ENCODE measurements at regions not wholly inside any gene's neighbourhood (a gene's known extent, or its start where the extent isn't known, plus 50 kb on each side); places are given as distances from the start of the nearest gene placed in this dataset.
A peak's percentile ranks its signal among the peaks of the same experiment; 100 is the strongest.
"Not testable (repeated sequence)": the region's sequence is repeated elsewhere in the genome, so short reads cannot be mapped to it uniquely, and the experiment has no call there.

DNA sequence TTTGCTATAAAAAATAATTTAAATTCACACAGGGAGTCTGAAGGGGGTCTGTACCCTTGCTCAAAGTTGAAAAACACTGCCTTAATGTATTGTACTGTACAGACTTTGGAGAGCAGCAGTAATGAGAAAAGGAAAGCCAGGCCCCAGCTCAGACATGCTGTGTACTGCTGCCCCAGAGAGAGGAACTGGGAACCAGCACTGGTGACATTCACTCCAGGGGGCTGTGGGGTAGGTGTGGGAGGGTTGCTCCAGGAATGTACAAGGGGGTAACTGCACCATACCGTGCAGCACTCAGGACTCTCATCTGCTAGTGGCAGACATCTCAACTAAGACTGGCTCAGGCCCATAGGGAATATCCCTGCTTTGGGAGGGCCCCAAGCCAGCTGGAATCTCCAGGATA is 146.0 kb upstream of the RMP24 start:
- DNase-seq, result peak in 1 of 51 donors; percentile 3

DNA sequence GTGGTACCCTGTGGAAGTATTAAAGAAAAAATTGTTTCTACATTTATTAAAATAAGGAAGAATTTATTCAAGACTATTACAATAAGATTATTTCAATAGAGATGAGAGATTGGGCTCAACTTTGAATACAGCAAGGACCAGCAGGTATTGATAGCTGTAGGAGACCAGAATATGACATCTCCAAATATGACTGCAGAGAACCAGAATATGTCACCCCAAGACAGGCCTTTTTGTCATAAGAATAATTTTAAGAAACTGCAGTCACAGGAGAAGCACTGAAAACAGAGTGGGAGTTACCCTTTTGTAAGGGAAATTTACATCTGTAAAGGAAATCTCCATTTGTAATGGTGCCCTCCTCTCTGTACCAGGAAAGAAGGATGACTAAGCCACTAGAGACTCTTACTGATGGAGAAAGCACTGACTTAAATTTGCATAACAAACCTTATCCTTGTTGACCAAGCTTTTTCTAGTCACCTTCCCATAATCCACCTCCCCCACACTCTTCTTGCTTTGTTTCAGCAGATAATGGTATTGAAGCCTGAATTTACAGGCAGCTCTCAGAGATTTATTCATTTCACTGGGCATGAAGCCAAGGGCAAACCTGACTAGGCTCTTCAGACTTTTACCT is 145.1 kb upstream of the RMP24 start:
- peak in 1 of 51 donors; percentile 53 for DNase-seq

DNA sequence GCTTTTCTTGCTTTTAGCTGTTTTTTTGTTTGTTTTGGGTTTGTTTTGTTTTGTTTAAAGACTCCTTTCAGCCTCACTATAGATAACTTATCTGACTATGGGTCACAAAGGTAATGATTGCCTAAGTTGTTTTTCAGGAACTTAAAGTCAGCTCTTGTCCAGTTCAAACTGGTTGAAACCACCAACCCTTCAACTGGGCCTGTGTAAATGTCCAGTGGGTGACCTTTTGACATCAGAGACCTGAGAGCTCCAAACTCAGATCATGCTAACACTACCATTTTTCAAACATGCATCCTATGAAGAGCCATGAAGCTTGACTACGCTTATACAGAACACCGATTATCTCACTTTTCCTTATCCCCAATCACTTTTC is 144.6 kb upstream of the RMP24 start:
- no peak for DNase-seq

DNA sequence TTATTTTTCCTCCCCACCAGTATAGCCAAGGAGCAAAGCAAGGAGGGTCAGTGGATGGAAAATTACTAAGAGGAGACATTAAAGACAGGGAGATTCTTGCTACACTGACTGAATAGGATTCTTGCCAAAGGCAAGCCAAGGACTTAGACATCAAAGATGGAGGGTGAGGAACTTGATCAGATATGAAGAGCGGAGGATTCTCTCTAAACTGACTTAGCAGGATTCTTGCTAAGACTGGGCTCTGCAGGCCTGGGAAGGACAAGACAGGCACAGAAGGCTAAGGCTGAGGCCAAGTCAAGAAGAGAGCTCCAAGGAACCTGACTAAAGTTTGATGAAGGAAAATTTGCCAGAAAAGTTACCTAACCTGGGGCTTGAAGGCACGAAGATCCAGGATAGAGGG is 143.9 kb upstream of the RMP24 start:
- no peak for DNase-seq

DNA sequence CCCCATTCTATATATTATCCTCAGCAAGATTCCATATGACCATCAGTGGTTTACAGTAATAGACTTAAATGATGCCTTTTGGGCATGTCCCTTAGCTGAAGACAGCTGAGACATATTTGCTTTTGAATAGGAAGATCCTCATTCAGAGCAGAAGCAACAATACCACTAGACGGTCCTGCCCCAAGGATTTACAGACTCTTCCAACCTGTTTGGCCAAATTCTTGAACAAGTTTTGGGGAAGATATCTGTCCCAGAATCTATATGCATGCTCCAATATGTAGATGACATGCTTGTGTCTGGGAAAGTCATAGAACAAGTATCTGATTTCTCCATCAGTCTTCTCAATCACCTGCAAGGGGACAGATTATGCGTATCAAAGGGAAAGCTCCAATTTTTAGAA is 137.1 kb upstream of the RMP24 start:
- DNase-seq, result no peak

DNA sequence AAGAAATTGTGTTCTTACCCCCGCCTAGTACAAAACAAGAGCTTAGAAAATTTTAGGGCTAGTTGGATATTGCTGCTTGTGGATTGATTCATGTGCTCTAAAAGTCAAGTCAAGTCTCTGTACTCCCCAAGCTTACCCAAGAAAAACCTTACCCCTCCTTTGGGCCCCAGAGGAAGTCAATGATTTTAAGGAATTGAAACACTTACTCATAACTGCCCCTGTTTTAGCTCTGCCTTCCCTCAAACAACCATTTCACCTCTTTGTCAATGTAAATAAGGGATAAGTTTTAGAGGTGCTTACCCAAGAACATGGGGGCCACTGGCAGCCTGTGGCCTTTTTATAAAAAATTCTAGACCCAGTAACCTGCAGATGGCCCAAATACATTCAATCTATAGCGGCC is 136.6 kb upstream of the RMP24 start:
- DNase-seq, result no peak

DNA sequence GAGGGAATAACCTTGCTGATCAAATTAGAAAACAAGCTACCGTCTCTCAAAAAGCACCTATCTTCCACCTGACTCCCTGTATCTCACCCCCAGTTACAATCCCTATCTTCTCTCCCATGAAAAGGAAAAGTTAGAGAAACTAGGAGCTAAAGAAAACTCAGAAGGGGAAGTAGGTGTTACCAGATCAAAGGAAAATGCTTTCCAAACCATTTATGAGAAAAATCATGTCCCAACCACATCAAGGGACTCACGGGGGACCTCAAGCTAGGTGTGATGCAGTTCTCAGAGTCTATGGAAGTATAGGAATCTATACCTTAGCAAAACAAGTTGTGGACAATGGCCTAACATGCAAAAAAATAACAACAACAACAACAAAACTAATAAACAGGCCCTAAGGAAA is 135.5 kb upstream of the RMP24 start:
- no peak for DNase-seq

DNA sequence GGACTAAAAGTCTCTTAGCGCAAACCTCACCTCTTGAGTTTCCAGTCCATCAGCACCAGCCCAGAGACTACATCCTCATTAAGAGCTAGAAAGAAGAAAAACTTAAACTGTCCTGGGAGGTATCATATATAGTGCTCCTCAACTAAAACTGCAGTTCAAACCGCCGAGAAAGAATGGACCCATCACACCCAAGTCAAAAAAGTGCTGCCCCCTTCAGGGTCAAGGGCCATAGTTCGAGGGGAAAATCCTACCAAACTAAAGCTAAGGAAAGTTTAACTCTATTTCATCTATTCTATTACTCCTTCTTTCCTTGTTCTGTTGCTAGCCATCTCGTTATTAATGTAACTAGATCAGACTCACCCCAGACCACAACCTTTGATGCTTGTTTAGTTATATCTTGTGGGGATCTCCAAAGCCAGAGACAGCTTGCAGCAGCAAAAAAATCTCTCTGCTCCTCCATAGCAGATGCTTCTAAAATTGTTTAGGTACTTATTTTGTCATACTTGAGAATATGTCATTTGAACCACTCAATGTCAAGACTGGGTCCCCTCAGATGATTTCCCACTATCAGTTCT is 134.5 kb upstream of the RMP24 start:
- no peak for DNase-seq

DNA sequence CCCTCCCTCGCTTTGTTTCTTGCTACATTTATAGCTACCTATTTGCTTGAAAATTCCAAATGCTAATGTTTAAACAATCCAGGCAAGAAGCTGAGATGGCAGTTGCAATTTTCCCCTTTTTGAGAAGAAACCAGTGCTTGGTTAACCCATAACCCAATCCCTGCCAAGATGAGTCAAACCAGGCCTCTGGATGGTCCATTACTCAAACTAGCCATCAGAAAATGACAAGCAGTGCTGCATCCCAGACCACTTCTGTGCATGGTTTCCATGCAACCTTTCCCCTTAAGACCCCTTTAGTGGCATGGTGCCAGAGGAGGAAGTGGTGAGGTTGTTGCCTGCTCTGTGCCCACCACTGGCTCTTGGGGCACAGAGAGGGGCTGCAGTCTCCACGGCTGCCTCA is 131.2 kb upstream of the RMP24 start:
- DNase-seq, result no peak

DNA sequence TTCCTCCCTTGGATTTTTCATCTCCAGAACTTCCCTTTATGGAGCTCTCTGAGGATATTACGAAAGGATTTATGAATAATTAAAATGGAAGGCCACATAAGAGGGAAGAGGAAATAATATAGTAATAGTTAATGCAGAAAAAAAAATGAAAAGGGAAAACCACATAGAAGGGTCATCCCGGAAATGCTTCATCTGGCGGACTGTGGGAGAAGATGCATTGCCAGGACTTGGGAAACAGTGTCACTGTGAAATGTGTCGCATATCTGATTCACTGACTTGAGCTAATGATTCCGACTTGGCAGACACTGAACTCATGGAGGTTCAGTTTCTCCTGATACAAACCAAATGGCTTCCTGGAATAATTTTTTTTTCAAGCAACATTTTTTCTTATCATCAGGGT is 129.9 kb upstream of the RMP24 start:
- no peak for DNase-seq

DNA sequence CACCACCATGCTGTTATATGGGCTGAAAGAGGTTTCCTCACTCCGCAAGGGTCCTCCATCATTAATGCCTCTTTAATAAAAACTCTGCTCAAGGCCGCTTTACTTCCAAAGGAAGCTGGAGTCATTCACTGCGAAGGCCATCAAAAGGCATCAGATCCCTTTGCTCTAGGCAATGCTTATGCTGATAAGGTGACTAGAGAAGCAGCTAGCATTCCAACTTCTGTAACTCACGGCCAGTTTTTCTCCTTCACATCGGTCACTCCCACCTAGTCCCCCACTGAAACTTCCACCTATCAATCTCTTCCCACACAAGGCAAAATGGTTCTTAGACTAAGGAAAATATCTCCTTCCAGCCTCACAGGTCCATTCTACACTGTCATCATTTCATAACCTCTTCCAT is 124.2 kb upstream of the RMP24 start:
- not testable (repeated sequence) for DNase-seq

DNA sequence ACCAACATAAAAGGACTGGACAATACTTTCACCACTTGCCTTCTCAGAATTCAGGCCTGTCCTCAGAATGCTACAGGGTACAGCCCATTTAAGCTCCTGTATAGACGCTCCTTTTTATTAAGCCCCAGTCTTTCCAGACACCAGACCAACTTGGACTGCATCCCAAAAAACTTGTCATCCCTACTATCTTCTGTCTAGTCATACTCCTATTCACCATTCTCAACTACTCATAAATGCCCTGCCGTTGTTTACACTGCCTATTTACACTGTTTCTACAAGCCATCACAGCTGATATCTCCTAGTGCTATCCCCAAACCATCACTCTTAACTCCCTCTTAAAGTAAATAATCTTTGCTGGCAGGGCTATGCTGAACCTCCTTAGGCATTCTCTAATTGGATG is 123.2 kb upstream of the RMP24 start:
- not testable (repeated sequence) for DNase-seq

DNA sequence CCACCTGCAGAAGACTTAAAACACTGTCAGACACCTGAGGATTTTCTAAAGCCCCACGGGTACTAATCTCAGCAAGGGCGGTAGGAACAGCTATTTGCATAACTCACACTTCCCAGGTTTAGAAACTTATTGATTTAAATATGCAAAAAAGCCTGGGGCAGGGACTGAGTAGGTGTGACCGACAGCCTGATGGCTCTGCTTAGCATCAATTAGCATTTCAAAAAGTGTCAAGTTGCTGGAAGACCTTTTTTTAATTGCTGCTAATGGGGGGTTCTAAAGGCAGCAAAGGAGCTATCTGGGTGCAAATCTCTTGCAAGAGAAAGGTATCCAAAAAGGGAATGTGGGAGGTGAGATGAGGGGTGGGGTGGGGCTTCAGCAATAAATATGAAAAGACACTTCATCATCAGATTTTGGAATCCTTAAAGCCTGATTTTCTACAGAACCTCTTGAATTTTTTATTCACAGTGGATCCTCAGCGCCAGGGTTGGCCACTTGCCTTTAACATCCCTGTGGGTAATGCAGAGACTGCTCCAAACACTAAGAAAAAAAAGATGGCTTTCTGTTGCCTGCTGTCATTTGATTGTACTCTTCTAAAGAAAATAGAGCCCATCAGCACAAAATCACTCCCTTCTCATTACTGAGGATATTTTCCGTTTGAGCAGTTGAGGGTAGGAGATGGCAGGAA is 121.1 kb upstream of the RMP24 start:
- DNase-seq, result peak in 1 of 51 donors; percentile 64

DNA sequence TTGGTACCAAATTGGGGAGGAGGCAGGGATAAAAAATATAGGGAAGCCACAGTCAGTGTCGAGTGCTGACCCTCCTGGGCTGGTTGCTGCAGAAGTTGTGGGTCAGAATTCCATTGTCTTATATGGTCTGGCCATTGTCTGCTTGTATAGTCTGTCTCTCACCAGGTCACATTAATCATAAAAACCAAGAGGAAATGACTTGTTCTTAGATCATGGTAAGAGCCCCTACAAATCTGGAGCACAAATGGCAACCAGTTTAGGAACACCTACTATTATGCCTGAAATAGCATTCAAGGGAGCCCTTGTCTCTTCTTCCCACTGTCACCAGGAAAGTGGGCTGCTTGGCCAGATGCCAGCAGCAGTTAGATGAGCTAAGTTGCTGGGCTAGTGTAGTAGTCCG is 119.7 kb upstream of the RMP24 start:
- DNase-seq, result no peak

DNA sequence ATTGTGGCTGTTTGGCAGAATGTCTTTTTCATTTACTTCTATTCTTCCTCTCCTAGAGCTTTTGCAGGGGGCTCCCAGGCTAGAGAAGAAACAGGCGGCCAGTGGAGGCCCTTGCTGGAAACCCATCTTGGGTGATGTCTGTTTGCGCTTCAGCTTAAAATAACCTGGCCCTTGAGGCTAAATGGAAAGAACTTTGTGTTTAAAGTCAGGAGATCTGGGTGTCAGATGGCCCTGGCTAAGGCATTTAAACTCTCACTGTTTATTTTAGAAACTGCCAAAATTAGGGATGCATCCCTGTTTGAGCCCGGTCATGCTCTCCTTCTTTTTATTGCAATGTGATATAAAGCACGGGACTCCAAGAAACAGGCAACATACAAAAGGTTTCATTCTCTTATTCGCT is 118.4 kb upstream of the RMP24 start:
- no peak for DNase-seq

DNA sequence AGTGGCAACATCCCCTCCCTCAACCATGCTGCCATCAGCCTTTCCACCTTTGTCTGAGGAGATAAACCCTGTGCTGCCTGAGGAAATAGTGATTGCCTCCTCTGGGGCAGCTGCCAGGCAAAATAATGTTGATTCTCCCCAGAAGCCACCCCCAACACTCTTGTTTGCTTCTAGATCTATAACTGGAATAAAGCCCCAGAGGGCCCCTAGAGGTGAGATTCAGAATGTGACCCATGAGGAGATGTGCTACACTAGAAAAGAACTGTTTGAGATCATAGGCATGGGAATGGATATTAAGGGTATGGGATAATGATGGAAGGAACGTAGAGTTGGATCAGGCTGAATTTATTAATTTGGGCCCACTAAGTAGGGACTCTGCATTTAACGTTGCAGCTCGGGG is 116.3 kb upstream of the RMP24 start:
- no peak for DNase-seq

DNA sequence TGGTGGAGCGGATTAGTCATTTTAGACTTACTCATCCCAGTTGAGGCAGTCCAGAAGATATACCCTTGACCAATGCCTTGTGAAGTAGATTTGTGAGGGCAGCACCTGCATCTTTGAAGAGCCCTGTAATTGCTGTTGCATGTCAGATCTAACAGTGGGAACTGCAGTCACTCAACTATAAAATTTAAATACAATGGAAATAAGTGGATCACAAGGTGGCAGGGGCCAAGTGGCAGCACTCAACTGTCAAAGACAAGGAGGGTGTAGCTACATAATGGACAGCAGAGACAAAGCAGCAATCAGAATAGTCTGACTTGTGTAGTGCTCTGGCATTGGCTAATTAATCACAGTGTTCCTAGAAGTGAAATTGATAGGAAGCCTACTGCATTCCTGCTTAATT is 115.8 kb upstream of the RMP24 start:
- DNase-seq, result not testable (repeated sequence)

DNA sequence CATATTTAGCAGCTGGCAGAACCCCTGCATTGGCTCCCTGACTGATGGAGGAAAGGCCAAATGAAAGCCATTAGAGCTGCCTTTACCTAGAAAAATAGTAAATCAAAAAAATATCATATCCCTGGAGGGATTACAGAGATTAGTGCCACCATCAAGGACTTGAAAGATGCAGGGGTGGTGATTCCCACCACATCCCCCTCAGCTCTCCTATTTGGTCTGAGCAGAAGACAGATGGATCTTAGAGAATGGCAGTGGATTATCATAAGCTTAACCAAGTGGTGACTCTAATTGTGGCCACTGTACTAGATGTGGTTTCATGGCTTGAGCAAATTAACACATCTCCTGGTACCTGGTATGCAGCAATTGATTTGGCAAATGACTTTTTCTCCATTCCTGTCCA is 114.9 kb upstream of the RMP24 start:
- not testable (repeated sequence) for DNase-seq

DNA sequence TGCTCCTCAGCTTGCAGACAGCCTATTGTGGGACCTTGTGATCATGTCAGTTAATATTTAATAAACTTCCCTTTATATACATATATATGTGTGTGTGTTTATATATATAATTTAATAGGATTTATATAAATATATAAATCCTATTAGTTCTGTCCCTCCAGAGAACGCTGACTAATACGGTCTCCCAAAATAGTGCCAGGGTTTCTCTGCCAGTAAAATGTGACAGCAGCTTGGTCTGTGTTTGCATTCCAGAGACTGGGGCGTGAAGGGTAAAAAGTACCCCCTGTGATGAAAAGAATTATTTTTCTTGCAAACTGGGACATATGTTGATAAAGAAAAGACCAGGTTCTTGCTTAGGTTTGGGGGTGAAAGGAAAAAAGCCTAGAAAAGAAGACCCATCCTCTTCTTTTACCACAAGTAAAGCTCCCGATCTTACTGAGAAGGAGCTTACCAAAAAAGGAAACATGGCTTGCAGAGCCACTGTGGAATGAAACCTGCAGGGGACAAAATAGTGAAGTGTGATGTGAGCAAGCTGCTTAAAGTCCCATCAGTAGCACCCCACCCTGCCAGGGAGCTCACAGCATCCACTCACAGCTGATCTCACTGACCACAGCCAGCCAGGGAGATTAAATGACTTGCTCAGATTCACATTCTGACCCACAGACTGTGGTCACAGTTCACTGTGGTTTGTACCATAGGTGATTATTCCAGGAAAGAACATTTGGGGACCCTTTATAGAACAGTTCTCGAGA is 110.9 kb upstream of the RMP24 start:
- DNase-seq, result no peak

DNA sequence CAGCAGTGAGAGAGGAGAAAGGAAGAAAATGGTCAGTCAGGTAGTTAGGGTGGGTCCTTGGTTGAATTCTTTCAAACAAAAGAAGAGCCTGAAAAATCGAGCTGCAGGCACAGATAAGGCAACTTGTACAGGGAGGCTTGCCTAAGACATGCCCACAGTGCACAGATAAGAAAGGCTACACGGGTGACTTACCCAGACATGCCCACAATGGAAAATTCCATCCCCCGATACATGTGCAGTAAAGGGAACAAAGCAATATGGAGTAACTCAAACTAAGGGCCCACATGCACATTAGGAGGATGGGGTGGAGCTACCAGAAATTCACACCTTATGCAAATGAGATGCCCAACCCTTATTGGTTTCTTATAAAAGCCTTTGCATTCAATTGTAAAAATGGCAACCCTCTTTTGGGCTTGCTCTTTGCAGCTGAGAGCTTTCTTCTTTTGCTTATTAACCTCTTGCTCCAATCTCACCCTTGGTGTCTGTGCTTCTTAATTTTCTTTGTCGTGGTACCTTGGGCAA is 110.3 kb upstream of the RMP24 start:
- no peak for DNase-seq

DNA sequence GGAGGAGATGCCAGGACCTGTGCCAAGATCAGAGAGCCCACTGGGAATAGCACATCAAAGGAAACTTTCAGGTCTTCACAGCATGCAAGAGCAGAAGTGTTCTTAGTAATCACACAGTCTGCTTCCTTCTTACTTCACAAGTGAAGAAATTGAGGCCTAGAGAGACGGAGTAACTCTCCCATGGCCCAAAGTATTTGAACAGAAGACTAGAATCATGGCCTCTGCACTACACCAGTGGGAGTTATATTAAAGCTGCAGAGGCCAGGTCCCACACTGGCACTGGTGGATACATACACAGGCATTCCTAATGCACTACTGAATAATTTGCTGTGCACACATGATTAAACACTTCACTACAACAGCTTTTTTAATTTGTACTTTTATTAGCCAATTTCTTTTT is 107.6 kb upstream of the RMP24 start:
- no peak for DNase-seq

DNA sequence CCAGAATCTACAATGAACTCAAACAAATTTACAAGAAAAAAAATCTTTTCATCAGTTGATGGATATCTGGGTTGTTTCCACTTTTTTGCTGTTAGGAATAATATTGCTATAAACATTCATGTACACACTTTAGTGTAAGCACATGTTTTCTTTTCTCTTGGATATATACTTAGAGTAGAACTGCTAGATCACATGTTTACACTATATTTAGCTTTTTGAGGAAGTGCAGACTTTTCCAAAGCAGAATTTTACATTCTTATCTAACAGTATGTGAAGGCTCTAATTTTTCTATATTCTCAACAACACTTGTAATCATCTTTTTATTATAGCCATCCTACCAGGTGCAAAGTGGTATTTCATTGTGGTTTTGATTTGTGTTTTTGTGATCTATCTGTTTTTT is 103.6 kb upstream of the RMP24 start:
- no peak for DNase-seq

Data from hypothalamus (tissue), 51 donors.